ENCODE measurements at regions not wholly inside any gene's neighbourhood (a gene's known extent, or its start where the extent isn't known, plus 50 kb on each side); places are given as distances from the start of the nearest gene placed in this dataset.
A peak's percentile ranks its signal among the peaks of the same experiment; 100 is the strongest.

DNA sequence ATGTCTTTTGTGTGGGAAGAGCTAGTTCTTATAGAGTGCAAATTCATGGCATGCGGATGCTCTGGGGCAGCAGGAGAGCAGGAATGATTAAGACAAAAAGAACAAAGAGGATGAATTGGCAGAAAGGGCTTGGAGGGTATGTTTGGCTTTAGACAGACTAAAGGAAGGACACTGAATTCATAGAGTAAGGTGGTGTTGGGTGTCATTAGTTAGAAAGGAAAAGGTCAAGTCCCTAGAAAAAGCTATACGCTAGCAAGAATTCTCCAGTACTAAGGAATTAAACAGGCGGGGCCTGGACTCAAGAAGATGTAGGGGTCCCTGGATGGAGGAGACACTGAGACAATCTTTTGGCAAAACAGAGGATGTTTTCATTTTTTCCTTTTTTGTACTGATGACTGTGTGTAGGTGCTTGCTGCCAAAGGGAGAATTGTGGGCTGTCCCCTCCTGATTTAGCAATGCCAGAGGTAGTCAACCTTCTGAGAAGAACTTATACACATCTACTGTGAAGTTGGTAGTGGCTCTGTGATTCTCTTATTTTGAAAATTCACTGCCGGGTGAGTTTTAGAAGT, 391.0 kb downstream of the SPRY1 start:
- Histone ChIP-seq H3K4me2 (ENCODE audit: extremely low read depth, insufficient read depth, low read length) (no peak overlapping the region), H3K36me3 (ENCODE audit: control insufficient read depth, insufficient read depth, low read length) (no peaks in the 10 kb centered on the region), H3K4me3 (replicated peaks in 1 of 4; ENCODE audit: control extremely low read depth in 1 of 4, insufficient read depth in 1 of 4, low read depth in 3 of 4, low read length in 4 of 4) (no peak overlapping the region), H2AFZ (ENCODE audit: low read length) (no peak overlapping the region), H3K4me1 (ENCODE audit: control insufficient read depth, extremely low read depth, insufficient read depth, low read length) (peaks cover 32% of the 10 kb centered on the region), H4K20me1 (ENCODE audit: control insufficient read depth, extremely low read depth, insufficient read depth, low read length) (no peaks in the 10 kb centered on the region), H3K79me2 (ENCODE audit: control insufficient read depth, insufficient read depth, low read length) (no peaks in the 10 kb centered on the region), H3K27me3 (ENCODE audit: control insufficient read depth, insufficient read depth, low read length) (no peaks in the 10 kb centered on the region), H3K27ac (ENCODE audit: insufficient read depth, low read length) (no peak overlapping the region), H3K9ac (ENCODE audit: insufficient read depth, low read length) (no peak overlapping the region), H3K9me3 (ENCODE audit: control insufficient read depth, insufficient read depth, low read depth, low read length) (no peaks in the 10 kb centered on the region)
- DNase-seq (ENCODE audit: low read depth in 2 of 2), result no peak
- TF ChIP-seq EZH2 (IDR thresholded peaks at IDR 0.05; ENCODE audit: low read length, missing control alignments) (no peak), CTCF (conservative IDR thresholded peaks at IDR 0.05 in 1 of 2, IDR thresholded peaks at IDR 0.05 in 1 of 2; ENCODE audit: low read depth in 1 of 2, low read length in 2 of 2) (no peak)

DNA sequence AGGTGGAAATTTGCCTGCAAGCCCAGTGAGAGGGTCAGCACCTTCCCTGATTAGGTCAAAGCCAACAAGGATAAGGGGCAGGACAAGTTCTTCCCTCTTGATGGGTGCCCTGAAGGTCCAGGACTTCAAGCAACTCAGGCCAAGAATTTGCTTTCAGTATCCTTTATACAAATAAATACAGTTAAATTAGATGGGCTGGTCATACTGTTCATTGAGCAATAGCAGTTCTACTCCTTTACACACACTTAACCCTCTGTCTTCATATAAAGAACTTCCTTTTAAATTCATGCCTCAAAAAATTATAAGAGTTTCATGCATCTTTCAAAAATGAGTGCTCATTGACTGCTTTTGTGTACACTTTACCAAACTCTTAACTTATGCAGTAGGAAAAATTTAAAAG, 392.0 kb downstream of the SPRY1 start:
- Histone ChIP-seq H3K4me2 (ENCODE audit: extremely low read depth, insufficient read depth, low read length) (no peak overlapping the region), H3K36me3 (ENCODE audit: control insufficient read depth, insufficient read depth, low read length) (no peaks in the 10 kb centered on the region), H3K27ac (ENCODE audit: insufficient read depth, low read length) (peak overlapping the region; percentile 15), H3K9ac (ENCODE audit: insufficient read depth, low read length) (no peak overlapping the region), H3K4me3 (replicated peaks in 1 of 4; ENCODE audit: control extremely low read depth in 1 of 4, insufficient read depth in 1 of 4, low read depth in 3 of 4, low read length in 4 of 4) (no peak overlapping the region), H2AFZ (ENCODE audit: low read length) (no peak overlapping the region), H4K20me1 (ENCODE audit: control insufficient read depth, extremely low read depth, insufficient read depth, low read length) (no peaks in the 10 kb centered on the region), H3K27me3 (ENCODE audit: control insufficient read depth, insufficient read depth, low read length) (no peaks in the 10 kb centered on the region), H3K9me3 (ENCODE audit: control insufficient read depth, insufficient read depth, low read depth, low read length) (no peaks in the 10 kb centered on the region), H3K79me2 (ENCODE audit: control insufficient read depth, insufficient read depth, low read length) (no peaks in the 10 kb centered on the region), H3K4me1 (ENCODE audit: control insufficient read depth, extremely low read depth, insufficient read depth, low read length) (peaks cover 29% of the 10 kb centered on the region)
- TF ChIP-seq EZH2 (IDR thresholded peaks at IDR 0.05; ENCODE audit: low read length, missing control alignments) (no peak), CTCF (conservative IDR thresholded peaks at IDR 0.05 in 1 of 2, IDR thresholded peaks at IDR 0.05 in 1 of 2; ENCODE audit: low read depth in 1 of 2, low read length in 2 of 2) (no peak)
- peak in 1 of 2 donors; percentile 71 for DNase-seq (ENCODE audit: low read depth in 2 of 2)

GRCh38 chr4:123790681-123791080, 394.1 kb downstream of the SPRY1 start:
- H3K36me3 ChIP-seq (ENCODE audit: control insufficient read depth, insufficient read depth, low read length), result no peaks in the 10 kb centered on the region
- H3K4me1 ChIP-seq (ENCODE audit: control insufficient read depth, extremely low read depth, insufficient read depth, low read length), result peaks cover 18% of the 10 kb centered on the region
- TF ChIP-seq EZH2 (IDR thresholded peaks at IDR 0.05; ENCODE audit: low read length, missing control alignments), result no peak
- no peak for TF ChIP-seq CTCF (conservative IDR thresholded peaks at IDR 0.05 in 1 of 2, IDR thresholded peaks at IDR 0.05 in 1 of 2; ENCODE audit: low read depth in 1 of 2, low read length in 2 of 2)
- H3K4me2 ChIP-seq (ENCODE audit: extremely low read depth, insufficient read depth, low read length), result no peak overlapping the region
- no peak for DNase-seq (ENCODE audit: low read depth in 2 of 2)
- no peaks in the 10 kb centered on the region for H4K20me1 ChIP-seq (ENCODE audit: control insufficient read depth, extremely low read depth, insufficient read depth, low read length)
- no peak overlapping the region for H3K9ac ChIP-seq (ENCODE audit: insufficient read depth, low read length)
- H3K27me3 ChIP-seq (ENCODE audit: control insufficient read depth, insufficient read depth, low read length), result no peaks in the 10 kb centered on the region
- H3K79me2 ChIP-seq (ENCODE audit: control insufficient read depth, insufficient read depth, low read length), result no peaks in the 10 kb centered on the region
- H3K4me3 ChIP-seq (replicated peaks in 1 of 4; ENCODE audit: control extremely low read depth in 1 of 4, insufficient read depth in 1 of 4, low read depth in 3 of 4, low read length in 4 of 4), result no peak overlapping the region
- H3K9me3 ChIP-seq (ENCODE audit: control insufficient read depth, insufficient read depth, low read depth, low read length), result no peaks in the 10 kb centered on the region
- H2AFZ ChIP-seq (ENCODE audit: low read length), result no peak overlapping the region
- no peak overlapping the region for H3K27ac ChIP-seq (ENCODE audit: insufficient read depth, low read length)

Data from fibroblast of lung (primary cell).